HEK293 (cell line): ENCODE measurements at regions not wholly inside any gene's neighbourhood (a gene's known extent, or its start where the extent isn't known, plus 50 kb on each side); places are given as distances from the start of the nearest gene placed in this dataset.

Experiments
- CTCF ChIA-PET: fragments of 350-600 bp; formaldehyde crosslinking; extraction: SDS; loops from one replicate; lab custom pipeline; 2021; ENCODE audit warnings: antibody characterized with exemption; lab: Yijun Ruan, JAX
- POLR2A ChIA-PET: fragments of 300-600 bp; formaldehyde crosslinking; extraction: SDS; loops from one replicate; lab custom pipeline; 2020; ENCODE audit warnings: antibody characterized with exemption, inconsistent platforms; lab: Yijun Ruan, JAX
- H3K27ac ChIP-seq: fragments of 200-500 bp; sonication (Bioruptor generic); 2 replicates; pipeline ENCODE4 v1.5.1; 2014; ENCODE audit warnings: low read depth, low read length, control low read depth, inconsistent platforms; ENCODE audit errors: extremely low read depth
- H3K36me3 ChIP-seq, 2 experiments: fragments of 200-500 bp in 1 of 2; sonication (Bioruptor generic) in 1 of 2; 1 replicate in 1 of 2; 2 replicates in 1 of 2; pipeline ENCODE4 v1.5.1; 2014 to 2017; ENCODE audit warnings: inconsistent platforms in 2 of 2, low read length in 2 of 2; ENCODE audit not compliant: control insufficient read depth in 2 of 2, insufficient read depth in 1 of 2
- H3K4me1 ChIP-seq: fragments of 200-500 bp; sonication (Bioruptor generic); 2 replicates; pipeline ENCODE4 v1.5.1; 2014; ENCODE audit warnings: mild to moderate bottlenecking, low read length, inconsistent platforms; ENCODE audit not compliant: control insufficient read depth, insufficient read depth
- H3K4me3 ChIP-seq: 2 replicates; pipeline ENCODE4 v1.5.1; 2011; ENCODE audit warnings: low read depth, mild to moderate bottlenecking, control low read depth, low read length, moderate library complexity
- H3K9me3 ChIP-seq: fragments of 200-500 bp; sonication (Bioruptor generic); 2 replicates; pipeline ENCODE4 v1.5.1; 2014; ENCODE audit warnings: low read depth, low read length, inconsistent platforms; ENCODE audit not compliant: control insufficient read depth, insufficient read depth
- IKZF3 ChIP-seq: fragments of 450-650 bp; IDR thresholded peaks from 2 replicates; pipeline ENCODE4 v1.5.0; 2018; ENCODE audit warnings: missing biosample characterization, mild to moderate bottlenecking, missing genetic modification characterization, moderate library complexity
- KLF16 ChIP-seq: fragments of 450-650 bp; formaldehyde crosslinking; IDR thresholded peaks from 2 replicates; pipeline ENCODE4 v1.5.1; 2017; ENCODE audit warnings: missing biosample characterization, missing genetic modification characterization
- YY1 ChIP-seq: fragments of 450-650 bp; formaldehyde crosslinking; IDR thresholded peaks from 2 replicates; pipeline ENCODE4 v1.5.1; 2018; ENCODE audit warnings: missing biosample characterization, missing genetic modification characterization
- ZBTB17 ChIP-seq: fragments of 450-650 bp; formaldehyde crosslinking; IDR thresholded peaks from 2 replicates; pipeline ENCODE4 v1.5.1; 2016; ENCODE audit warnings: missing biosample characterization, missing genetic modification characterization
- ZBTB49 ChIP-seq: fragments of 450-650 bp; formaldehyde crosslinking; IDR thresholded peaks from 2 replicates; pipeline ENCODE4 v1.5.1; 2016; ENCODE audit warnings: missing biosample characterization, missing genetic modification characterization, low read depth
- ZNF174 ChIP-seq: fragments of 450-650 bp; formaldehyde crosslinking; IDR thresholded peaks from 2 replicates; pipeline ENCODE4 v1.5.0; 2017; ENCODE audit warnings: missing biosample characterization, mild to moderate bottlenecking, missing genetic modification characterization
- ZNF211 ChIP-seq: fragments of 450-650 bp; formaldehyde crosslinking; IDR thresholded peaks from 2 replicates; pipeline ENCODE4 v1.5.1; 2016; ENCODE audit warnings: low read depth, missing biosample characterization, missing genetic modification characterization
- ZNF248 ChIP-seq: fragments of 450-650 bp; formaldehyde crosslinking; IDR thresholded peaks from 2 replicates; pipeline ENCODE4 v1.5.1; 2017; ENCODE audit warnings: missing biosample characterization, missing genetic modification characterization
- ZNF311 ChIP-seq: fragments of 450-650 bp; formaldehyde crosslinking; IDR thresholded peaks from 2 replicates; pipeline ENCODE4 v1.5.1; 2017; ENCODE audit warnings: missing biosample characterization, missing genetic modification characterization, borderline replicate concordance
- ZNF354C ChIP-seq: fragments of 450-650 bp; formaldehyde crosslinking; IDR thresholded peaks from 2 replicates; pipeline ENCODE4 v1.5.1; 2016; ENCODE audit warnings: missing biosample characterization, missing genetic modification characterization, low read depth, borderline replicate concordance
- ZNF510 ChIP-seq: fragments of 450-650 bp; formaldehyde crosslinking; IDR thresholded peaks from 2 replicates; pipeline ENCODE4 v1.5.1; 2018; ENCODE audit warnings: mild to moderate bottlenecking, missing genetic modification characterization, missing biosample characterization; ENCODE audit not compliant: insufficient replicate concordance
- ZNF560 ChIP-seq: fragments of 450-650 bp; formaldehyde crosslinking; IDR thresholded peaks from 2 replicates; pipeline ENCODE4 v1.5.1; 2017; ENCODE audit warnings: missing biosample characterization, missing genetic modification characterization, borderline replicate concordance
- ZNF621 ChIP-seq: fragments of 450-650 bp; formaldehyde crosslinking; IDR thresholded peaks from 2 replicates; pipeline ENCODE4 v1.5.1; 2017; ENCODE audit warnings: missing biosample characterization, missing genetic modification characterization
- ZNF639 ChIP-seq: fragments of 450-650 bp; formaldehyde crosslinking; IDR thresholded peaks from 2 replicates; pipeline ENCODE4 v1.5.1; 2016; ENCODE audit warnings: missing biosample characterization, missing genetic modification characterization
- ZNF707 ChIP-seq: fragments of 450-650 bp; formaldehyde crosslinking; IDR thresholded peaks from 2 replicates; pipeline ENCODE4 v1.5.1; 2016; ENCODE audit warnings: missing biosample characterization, missing genetic modification characterization
- ZNF830 ChIP-seq: fragments of 450-650 bp; IDR thresholded peaks from 2 replicates; pipeline ENCODE4 v1.5.0; 2018; ENCODE audit warnings: missing biosample characterization, missing genetic modification characterization, low read depth, mild to moderate bottlenecking, moderate library complexity
- ZSCAN23 ChIP-seq: fragments of 450-650 bp; formaldehyde crosslinking; IDR thresholded peaks from 2 replicates; pipeline ENCODE4 v1.5.1; 2016; ENCODE audit warnings: missing biosample characterization, missing genetic modification characterization
- ZSCAN4 ChIP-seq: fragments of 450-650 bp; formaldehyde crosslinking; IDR thresholded peaks from 2 replicates; pipeline ENCODE4 v1.5.1; 2017; ENCODE audit warnings: missing biosample characterization, missing genetic modification characterization

- CTCF ChIA-PET, result interaction anchor here (0.6 to 1.2 kb wide), 3 partner anchors 16 to 173 kb away, joined by 3 read pairs; no protein-coding TSS in a partner anchor
- POLR2A ChIA-PET, result no interaction called here
- Histone ChIP-seq H3K36me3 (no peaks in the 10 kb centered on the region), H3K9me3 (no peaks in the 10 kb centered on the region), H3K4me3 (no peak overlapping the region), H3K4me1 (no peaks in the 10 kb centered on the region), H3K27ac (no peak overlapping the region)
- TF ChIP-seq ZNF174 (tag by site-specific recombination) (no peak), KLF16 (tag by site-specific recombination) (no peak)
Observed at GRCh38 chr17:79438546-79439334, 172.1 kb downstream of the RBFOX3 start.

- ChIA-PET CTCF (interaction anchor here (1.1 to 1.2 kb wide), 2 partner anchors 172 to 174 kb away, joined by 3 read pairs; no protein-coding TSS in a partner anchor), POLR2A (no interaction called here)
- TF ChIP-seq ZNF211 (tag by site-specific recombination) (no peak), ZBTB17 (no peak), ZSCAN4 (tag by site-specific recombination) (0 out of 2 replicates have a peak, but pooled peaks have one; percentile 69), ZSCAN23 (tag by site-specific recombination) (no peak), ZNF510 (tag by site-specific recombination) (no peak)
- H3K4me1 ChIP-seq, result no peaks in the 10 kb centered on the region
- no peak overlapping the region for H3K4me3 ChIP-seq
- H3K36me3 ChIP-seq, result no peaks in the 10 kb centered on the region
- H3K9me3 ChIP-seq, result no peaks in the 10 kb centered on the region
- no peak overlapping the region for H3K27ac ChIP-seq
Observed at GRCh38 chr17:79438058-79438457, 172.8 kb downstream of the RBFOX3 start.

- ChIA-PET POLR2A (interaction anchor here (0.6 kb wide), 1 partner anchor 23 kb away, joined by 3 read pairs; no protein-coding TSS in a partner anchor), CTCF (interaction anchor here (0.6 to 1.5 kb wide), 3 partner anchors 175 to 392 kb away, joined by 3 to 4 read pairs (median 3); no protein-coding TSS in a partner anchor)
- Histone ChIP-seq H3K27ac (no peak overlapping the region), H3K9me3 (no peaks in the 10 kb centered on the region)
- TF ChIP-seq ZNF560 (tag by site-specific recombination), result no peak
- no peak for TF ChIP-seq ZNF621 (tag by site-specific recombination)
- TF ChIP-seq ZBTB49 (tag by site-specific recombination), result no peak
- TF ChIP-seq ZNF311 (tag by site-specific recombination), result no peak
- TF ChIP-seq ZNF707 (tag by site-specific recombination), result no peak
- TF ChIP-seq ZNF639 (tag by site-specific recombination), result no peak
- TF ChIP-seq ZNF830 (tag by site-specific recombination), result no peak
- no peak for TF ChIP-seq ZNF248 (tag by site-specific recombination)
- no peak for TF ChIP-seq YY1
- TF ChIP-seq IKZF3 (tag by site-specific recombination), result no peak
- no peak for TF ChIP-seq ZNF354C
- TF ChIP-seq, all 188 proteins: peak for 0
- Histone ChIP-seq H3K4me1 (no peaks in the 10 kb centered on the region), H3K36me3 (no peaks in the 10 kb centered on the region), H3K4me3 (no peak overlapping the region)
Observed at GRCh38 chr17:79437081-79437480, 173.8 kb downstream of the RBFOX3 start.
